D721Med (cell line): ENCODE measurements at regions not wholly inside any gene's neighbourhood (a gene's known extent, or its start where the extent isn't known, plus 50 kb on each side); places are given as distances from the start of the nearest gene placed in this dataset.
"Not testable (repeated sequence)": the region's sequence is repeated elsewhere in the genome, so short reads cannot be mapped to it uniquely, and the experiment has no call there.

Experiments
- DNase-seq: peaks from one replicate; pipeline ENCODE4 v3.0.0; 2011; ENCODE audit warnings: low spot score; ENCODE audit not compliant: insufficient read length
- FAIRE-seq: peaks from 2 replicates; lab custom pipeline; 2011; peaks lifted over from hg19 to GRCh38; lab: Jason Lieb, UNC
- TF ChIP-seq, protein P1 (sequence below): IDR thresholded peaks from 2 replicates; pipeline ENCODE4 v1.5.1; 2012; ENCODE audit warnings: mild to moderate bottlenecking, control low read depth; ENCODE audit not compliant: insufficient read depth; ENCODE audit errors: missing control alignments

DNA sequence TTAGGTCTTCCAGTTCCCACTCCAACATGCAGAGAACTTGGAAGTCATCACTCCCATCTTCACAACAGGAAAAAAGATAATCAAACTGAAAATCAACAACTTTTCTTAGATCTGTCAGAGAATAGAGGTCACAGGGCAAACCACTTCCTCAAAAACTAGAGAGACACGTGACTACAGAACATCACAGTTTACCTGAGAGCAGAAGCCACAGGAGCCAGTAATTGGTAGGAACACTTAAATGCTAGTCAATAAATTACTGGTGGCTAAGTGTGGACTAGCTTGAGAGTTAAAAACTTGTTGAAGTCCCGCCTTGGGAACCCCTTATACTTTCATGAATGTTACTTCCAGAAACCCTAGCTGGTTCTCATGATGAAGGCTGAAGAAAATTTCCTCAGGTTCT, 81.1 kb downstream of the THSD1 start:
- FAIRE-seq = peak; percentile 68
- not testable (repeated sequence) for DNase-seq

DNA sequence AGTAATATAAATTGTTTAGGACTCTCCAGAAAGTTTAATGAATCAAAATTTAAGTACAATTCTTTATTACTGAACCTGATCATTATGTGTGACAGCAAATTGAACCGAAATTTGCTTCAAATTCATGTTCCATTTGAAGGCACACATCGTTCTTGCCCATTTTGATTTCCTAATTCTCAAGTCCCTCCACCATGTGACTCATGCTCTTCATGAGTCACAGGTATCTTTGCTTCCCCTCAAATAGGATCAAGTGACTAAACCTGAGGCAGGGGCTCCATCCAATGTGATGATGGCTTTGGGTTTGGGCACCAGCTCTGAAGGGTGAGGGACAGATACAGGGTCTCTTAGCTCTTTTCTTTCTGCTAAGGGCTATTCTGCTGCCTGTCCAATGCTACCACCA, 86.1 kb downstream of the THSD1 start:
- TF ChIP-seq, protein P1, sequence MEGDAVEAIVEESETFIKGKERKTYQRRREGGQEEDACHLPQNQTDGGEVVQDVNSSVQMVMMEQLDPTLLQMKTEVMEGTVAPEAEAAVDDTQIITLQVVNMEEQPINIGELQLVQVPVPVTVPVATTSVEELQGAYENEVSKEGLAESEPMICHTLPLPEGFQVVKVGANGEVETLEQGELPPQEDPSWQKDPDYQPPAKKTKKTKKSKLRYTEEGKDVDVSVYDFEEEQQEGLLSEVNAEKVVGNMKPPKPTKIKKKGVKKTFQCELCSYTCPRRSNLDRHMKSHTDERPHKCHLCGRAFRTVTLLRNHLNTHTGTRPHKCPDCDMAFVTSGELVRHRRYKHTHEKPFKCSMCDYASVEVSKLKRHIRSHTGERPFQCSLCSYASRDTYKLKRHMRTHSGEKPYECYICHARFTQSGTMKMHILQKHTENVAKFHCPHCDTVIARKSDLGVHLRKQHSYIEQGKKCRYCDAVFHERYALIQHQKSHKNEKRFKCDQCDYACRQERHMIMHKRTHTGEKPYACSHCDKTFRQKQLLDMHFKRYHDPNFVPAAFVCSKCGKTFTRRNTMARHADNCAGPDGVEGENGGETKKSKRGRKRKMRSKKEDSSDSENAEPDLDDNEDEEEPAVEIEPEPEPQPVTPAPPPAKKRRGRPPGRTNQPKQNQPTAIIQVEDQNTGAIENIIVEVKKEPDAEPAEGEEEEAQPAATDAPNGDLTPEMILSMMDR = no peak
- no peak for FAIRE-seq
- DNase-seq = no peak

DNA sequence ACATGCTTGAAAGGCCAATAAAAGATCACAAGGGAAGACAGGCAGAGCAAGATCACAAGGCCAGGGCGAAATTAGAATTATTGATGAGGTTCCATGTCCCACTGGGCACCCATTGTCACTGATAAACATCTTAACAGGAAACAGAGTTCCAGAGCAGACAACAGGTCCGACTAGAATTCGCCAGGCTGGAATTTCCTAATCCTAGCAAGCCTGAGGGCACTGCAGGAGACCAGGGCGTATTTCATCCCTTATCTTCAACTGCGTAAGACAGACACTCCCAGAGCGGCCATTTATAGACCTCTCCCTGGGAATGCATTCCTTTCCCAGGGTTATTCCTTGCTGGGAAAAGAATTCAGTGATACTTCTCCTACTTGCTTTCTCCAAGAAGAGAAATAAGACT, 96.1 kb downstream of the THSD1 start:
- not testable (repeated sequence) for FAIRE-seq, DNase-seq

DNA sequence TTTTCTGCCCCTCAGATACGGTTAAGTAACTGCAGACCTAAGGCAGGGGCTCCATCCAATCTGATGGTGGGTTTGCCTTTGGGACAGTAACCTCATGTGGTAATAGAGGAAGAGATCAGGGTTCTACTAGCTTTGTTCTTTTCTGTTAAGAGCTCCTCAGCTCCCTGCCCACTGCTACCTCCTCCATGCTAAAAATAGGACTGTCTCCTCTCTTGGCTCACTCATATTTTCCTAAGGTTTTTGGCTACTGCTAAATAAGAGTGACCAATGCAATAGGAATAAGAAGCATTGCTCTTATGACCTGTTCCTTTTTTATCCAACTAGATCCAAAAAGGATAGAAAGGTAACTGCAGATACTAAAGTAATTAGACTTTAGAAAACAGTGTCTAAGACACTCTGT, 99.6 kb downstream of the THSD1 start:
- DNase-seq, FAIRE-seq: not testable (repeated sequence)

DNA sequence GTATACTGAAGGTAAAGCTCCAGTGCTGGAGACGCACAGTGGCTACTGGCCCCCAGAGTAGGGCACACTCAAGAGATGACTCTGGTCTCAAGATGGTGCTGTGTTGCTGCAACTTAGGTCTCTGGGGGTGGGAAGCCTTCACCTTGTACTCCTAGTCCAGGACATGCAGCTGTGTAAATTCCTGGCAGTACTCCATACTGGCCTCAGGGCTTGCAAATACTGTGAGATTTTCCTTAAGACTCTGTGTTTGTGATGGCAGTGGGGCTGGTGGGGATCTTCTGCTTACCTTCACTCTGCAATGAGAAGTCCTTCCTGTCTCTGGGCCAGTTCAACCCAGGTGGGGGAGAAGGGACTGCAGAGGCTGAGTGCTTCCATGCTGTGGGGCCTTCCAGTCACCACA, 102.9 kb downstream of the THSD1 start:
- DNase-seq, FAIRE-seq: not testable (repeated sequence)

DNA sequence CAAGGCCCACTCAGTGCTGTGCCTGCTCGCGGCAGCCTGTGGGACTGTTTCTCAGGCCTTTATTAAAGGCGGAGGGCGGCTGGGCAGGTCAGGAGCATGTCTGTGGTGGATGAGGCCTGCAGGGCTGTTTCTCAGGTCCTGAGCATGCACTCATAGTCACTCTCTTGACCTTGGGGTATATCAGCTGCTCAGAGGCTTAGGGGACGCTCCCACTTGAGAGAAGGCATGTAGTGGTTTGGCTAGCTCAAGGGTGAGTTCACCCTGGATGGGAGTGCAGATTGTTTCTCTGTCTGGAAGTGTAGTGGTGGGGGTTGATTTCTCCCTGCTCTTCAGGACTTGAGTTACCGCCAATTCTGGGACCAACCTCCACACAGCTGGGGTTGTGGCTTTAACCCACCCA, 103.3 kb downstream of the THSD1 start:
- DNase-seq, FAIRE-seq: not testable (repeated sequence)

DNA sequence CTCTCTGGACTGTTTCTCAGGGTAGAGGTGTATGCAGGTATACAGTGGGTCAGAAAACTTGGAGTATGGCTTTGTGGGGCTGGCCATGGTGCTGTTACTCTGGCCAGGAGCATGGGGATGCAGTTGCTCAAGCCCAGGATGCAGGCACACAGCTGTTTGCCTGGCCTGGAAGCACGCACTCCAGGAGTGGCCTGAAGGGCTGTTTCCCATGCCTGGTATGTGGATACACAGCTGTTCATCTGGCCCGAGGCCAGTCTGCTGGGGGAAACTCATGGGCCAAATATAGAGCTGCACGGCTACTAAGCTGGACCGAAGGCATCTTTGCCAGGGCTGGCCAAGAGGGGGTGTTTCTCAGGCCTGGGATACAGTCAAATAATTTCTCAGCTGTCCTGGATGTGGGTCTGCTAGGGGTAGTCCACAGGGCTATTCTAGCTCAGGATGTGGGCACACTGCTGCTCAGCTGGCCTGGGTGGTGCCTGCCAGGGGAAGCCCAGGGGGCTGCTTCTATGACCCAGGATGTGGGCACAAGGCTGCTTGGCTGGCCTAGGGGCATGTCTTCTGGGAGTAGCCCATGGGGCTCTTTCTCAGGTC, 104.1 kb downstream of the THSD1 start:
- not testable (repeated sequence) for DNase-seq, FAIRE-seq

DNA sequence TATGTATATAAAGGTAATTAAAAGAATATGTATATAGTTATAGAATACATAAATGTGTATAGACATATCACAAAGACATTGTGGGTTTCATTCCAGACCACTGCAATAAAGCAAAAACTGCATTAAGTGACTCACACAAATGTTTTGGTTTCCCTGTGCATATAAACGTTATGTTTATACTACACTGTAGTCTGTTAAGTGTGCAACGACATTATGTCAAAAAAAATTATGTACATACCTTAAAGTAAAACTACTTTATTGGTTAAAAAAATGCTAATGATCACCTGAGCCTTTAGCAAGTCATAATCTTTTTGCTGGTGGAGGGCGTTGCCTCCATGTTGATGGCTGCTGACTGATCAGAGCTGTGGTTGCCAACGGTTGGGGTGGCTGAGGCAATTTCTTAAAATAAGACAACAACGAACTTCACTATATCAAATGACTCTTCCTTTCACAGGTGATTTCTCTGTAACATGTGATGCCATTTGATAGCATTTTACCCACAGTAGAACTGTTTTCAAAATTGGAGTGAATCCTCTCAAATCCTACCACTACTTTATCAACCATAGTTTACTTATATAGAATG, 107.8 kb downstream of the THSD1 start:
- FAIRE-seq, DNase-seq: not testable (repeated sequence)

DNA sequence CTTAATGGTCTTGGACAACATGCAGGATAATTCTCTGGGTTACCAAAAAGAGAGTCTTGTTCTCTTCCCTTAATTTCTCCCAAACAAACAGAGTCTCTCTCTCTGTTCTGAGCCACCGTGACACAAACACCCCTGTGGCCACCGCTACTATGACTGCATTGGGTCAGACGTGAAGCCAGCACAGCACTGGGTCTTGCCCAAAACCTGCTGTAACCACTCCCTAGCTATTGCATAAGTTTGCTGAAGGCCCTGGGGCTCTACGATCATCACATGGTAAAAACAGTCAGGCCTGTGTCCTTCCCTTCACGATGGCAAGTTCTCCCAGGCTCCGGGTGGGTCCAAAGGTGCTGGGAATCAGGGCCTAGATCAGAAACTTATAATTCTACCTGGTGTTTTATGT, 117.1 kb downstream of the THSD1 start:
- DNase-seq, FAIRE-seq: not testable (repeated sequence)

DNA sequence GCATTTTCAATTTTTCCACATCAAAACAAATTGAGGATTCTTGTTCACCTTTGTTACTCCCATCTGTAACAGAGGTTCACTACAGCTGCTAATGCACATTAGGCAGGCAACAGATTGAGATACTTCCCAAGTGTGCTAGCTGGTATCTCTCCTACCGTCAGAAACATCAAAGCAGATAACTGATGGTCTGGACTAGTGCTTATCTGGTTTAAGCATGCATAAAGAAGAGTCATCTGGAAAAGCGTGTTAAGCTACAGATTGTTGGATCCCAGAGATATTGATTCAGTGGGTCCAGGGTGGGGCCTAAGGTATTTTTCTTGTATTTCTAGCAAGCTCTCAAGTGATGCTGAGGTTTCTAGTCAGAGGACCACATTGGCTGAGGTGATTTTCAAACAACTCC, 122.0 kb upstream of the NEK3 start:
- FAIRE-seq = peak; percentile 16
- DNase-seq = not testable (repeated sequence)

DNA sequence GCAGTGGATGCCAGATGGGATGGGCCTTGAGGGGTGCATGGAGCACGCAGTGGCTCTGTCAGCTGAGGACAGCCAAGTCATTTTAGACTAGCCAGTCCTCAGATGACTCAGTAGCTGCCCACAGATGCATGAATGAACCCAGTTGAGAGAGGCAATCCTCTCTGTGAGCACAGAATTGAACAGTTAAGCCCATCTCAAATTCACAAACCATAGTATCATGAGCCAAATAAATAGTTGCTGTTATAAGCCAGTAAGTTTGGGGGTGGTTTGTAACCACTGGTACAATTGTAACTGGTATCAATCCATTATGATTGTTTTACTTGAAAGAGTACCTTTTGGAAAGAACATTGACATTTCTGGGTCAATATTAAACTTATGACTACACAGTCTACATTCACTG, 120.0 kb upstream of the NEK3 start:
- not testable (repeated sequence) for FAIRE-seq

DNA sequence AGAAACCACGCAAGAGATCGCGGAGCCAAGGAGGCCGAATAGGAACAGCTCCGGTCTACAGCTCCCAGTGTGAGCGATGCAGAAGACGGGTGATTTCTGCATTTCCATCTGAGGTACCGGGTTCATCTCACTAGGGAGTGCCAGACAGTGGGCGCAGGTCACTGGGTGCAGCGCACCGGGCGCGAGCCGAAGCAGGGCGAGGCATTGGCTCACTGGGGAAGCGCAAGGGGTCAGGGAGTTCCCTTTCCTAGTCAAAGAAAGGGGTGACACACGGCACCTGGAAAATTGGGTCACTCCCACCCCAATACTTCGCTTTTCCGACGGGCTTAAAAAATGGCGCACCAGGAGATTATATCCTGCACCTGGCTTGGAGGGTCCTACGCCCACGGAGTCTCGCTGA, 94.9 kb upstream of the NEK3 start:
- not testable (repeated sequence) for DNase-seq, FAIRE-seq

More for the DNA sequence above, 120.0 kb upstream of the NEK3 start:
- DNase-seq = not testable (repeated sequence)

DNA sequence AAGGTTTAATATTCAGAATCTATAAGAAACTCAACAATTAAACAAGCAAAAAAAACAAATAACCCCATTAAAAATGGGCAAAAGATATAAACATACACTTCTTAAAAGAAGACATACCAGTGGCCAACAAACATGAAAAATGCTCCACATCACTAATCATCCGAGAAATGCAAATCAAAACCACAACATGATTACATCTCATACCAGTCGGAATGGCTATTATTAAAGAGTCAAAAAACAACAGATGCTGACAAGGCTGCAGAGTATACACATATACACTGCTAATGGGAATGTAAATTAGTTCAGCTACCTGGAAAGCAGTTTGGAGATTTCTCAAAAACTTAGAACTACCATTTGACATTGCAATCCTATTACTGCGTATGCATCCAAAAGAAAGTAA, 81.4 kb upstream of the NEK3 start:
- DNase-seq, FAIRE-seq: not testable (repeated sequence)

DNA sequence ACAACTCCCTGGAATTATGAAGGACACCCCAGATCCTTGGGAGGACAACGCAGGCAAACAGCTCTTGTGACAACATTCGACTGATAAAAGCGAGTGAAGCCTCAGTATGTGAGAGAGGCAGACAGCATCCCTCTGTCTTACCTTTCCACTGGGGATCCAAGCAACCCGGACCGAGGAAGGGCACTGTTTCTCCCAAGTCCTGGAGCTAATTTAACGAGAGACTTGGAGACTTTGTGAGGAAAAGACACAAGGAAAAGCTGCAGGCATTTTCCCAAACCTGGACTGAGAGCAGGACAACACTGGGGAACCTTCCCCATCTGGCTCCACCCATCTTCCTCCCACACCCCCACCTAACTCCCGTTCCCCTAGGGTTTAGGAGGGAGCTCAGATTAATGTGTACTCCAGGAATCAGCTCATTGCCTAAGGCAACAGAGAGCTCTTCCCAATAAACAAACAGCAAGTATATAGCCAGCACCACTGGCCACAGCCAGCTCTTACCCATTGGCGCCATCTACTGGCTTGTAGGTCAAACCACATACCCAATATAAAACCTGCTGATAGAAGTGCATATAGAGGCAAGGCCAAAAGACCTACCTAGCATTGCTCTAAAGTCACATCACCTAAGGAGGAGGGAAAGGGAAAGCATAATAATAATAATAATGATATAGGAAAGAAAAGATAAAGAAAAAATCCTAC, 76.7 kb upstream of the NEK3 start:
- DNase-seq = not testable (repeated sequence)
- TF ChIP-seq, protein P1 = peak; percentile 61
- peak; percentile 95 for FAIRE-seq

DNA sequence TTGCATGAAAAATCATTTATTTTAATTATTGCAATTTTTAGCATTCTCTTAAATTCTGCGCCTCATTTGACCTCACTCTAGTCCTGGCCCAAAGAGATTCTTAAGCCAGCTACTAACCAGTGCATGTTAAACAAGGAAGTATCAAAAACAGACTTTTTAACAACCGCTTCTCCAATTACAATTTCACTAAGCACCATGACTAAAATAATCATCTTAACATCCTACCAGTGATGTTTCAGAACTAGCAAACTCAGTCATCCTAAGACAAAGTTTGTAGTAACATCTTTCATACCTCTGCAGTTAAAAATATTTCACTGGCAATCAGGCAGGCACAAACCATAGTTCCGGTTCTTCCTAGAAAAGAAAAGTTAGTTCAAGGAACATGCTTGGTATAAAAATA, 75.5 kb upstream of the NEK3 start:
- DNase-seq, FAIRE-seq: not testable (repeated sequence)

DNA sequence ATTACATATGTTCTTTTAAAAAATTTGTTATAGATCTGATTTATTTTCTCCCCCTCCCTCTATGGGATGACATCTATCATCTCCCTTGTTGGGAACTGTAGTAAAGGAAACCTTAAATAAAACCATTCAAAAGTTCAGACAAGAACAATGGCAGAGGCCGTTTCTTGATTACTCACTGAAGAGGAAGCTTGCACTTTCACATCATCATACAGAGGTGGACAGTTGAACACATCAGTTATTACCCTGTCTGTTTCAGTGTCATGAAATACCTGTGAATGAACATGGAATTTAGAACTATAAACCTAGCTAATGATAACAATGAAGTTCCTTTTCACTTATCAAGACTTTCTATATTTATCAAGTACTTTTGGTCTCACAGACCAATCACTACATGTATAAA, 63.7 kb upstream of the NEK3 start:
- not testable (repeated sequence) for DNase-seq
- peak; percentile 61 for FAIRE-seq

DNA sequence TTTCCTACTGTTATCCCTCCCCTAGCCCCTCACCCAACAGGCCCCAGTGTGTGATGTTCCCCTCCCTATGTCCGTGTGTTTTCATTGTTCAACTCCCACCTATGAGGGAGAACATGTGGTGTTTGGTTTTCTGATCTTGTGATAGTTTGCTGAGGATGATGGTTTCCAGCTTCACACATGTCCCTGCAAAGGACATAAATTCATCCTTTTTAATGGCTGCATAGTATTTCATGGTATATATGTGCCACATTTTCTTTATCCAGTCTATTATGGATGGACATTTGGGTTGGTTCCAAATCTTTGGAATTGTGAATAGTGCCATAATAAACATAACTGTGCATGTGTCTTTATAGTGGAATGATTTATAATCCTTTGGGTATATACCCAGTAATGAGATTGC, 54.5 kb upstream of the NEK3 start:
- not testable (repeated sequence) for DNase-seq, FAIRE-seq

DNA sequence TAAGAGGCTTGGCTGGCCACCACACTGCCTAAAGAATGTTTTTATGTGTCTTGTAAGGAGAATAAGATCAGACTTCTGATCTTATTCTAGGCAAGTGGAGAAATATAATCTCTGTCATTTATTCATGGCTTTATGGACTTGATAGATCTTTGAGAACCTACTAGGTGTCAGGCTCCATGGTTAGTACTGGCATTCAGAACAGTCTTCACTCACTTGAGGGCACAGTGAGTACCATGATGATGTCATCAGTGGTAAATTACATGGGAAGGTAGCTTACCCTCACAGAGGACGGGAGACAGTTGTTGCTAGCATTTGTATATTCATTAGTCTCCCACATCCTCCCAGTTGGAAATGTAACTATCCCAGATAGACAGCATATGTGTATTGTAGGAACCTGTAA, 53.5 kb upstream of the NEK3 start:
- DNase-seq, FAIRE-seq: not testable (repeated sequence)
